ENCODE measurements at regions not wholly inside any gene's neighbourhood (a gene's known extent, or its start where the extent isn't known, plus 50 kb on each side); places are given as distances from the start of the nearest gene placed in this dataset.

DNA sequence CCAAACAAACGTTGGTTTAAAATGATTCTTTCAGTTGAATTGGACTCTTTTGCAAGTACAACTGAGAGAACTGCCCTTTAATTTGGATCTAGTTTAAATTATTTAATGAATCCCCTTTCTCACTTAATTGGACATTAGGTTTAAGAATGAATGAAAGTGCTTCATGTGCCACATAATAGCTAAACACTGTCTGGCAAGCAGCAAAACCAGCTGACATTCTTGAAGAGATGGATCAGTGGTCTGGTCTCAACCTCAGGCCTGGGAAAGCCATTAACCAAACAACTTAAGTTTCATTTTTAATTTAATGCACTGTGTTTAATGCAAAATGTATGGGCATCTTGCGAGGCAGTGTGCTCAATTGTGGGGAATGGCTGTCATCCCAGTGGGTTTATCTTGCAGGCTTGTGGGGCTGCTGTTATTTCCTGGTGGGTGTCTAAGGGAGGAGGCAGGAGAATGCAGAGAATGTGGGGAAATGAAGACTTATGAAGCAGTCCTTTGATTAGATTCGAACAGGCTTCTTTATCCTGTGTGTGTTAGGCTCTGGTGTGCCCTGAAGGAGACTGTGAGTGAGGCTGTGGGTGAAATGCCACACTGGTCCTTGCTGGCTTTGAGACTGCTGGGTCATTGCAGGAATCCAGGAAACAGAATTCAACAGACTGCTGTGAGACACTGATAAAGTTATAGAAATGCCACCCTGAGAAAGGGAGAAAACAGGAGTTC lies 144.1 kb upstream of the PELI2 start:
- no peaks in the 10 kb centered on the region for H3K36me3 ChIP-seq (ENCODE audit: insufficient read depth, low read length)
- H3K9me3 ChIP-seq (ENCODE audit: insufficient read depth, low read length, severe bottlenecking): no peaks in the 10 kb centered on the region
- no peak for DNase-seq
- TF ChIP-seq EZH2 (IDR thresholded peaks at IDR 0.05; ENCODE audit: borderline replicate concordance, low read depth, low read length, severe bottlenecking): no peak
- TF ChIP-seq, protein P1, sequence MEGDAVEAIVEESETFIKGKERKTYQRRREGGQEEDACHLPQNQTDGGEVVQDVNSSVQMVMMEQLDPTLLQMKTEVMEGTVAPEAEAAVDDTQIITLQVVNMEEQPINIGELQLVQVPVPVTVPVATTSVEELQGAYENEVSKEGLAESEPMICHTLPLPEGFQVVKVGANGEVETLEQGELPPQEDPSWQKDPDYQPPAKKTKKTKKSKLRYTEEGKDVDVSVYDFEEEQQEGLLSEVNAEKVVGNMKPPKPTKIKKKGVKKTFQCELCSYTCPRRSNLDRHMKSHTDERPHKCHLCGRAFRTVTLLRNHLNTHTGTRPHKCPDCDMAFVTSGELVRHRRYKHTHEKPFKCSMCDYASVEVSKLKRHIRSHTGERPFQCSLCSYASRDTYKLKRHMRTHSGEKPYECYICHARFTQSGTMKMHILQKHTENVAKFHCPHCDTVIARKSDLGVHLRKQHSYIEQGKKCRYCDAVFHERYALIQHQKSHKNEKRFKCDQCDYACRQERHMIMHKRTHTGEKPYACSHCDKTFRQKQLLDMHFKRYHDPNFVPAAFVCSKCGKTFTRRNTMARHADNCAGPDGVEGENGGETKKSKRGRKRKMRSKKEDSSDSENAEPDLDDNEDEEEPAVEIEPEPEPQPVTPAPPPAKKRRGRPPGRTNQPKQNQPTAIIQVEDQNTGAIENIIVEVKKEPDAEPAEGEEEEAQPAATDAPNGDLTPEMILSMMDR (IDR thresholded peaks at IDR 0.05; ENCODE audit: borderline replicate concordance, extremely low read depth, low read length, poor library complexity, severe bottlenecking): no peak
- H4K20me1 ChIP-seq (ENCODE audit: insufficient read depth, low read length): no peaks in the 10 kb centered on the region
- no peak overlapping the region for H3K9ac ChIP-seq (ENCODE audit: low read depth, low read length)
- H3K4me2 ChIP-seq (ENCODE audit: insufficient read depth, low read length): no peak overlapping the region
- no peaks in the 10 kb centered on the region for H3K79me2 ChIP-seq (ENCODE audit: insufficient read depth, low read length)
- ATAC-seq (ENCODE audit: insufficient read depth, low read depth): no peak
- H3K4me1 ChIP-seq (ENCODE audit: insufficient read depth, low read length): no peaks in the 10 kb centered on the region
- H3K27ac ChIP-seq (ENCODE audit: low read length): no peak overlapping the region
- H2AFZ ChIP-seq (ENCODE audit: low read depth, low read length): no peak overlapping the region
- no peaks in the 10 kb centered on the region for H3K27me3 ChIP-seq (ENCODE audit: insufficient read depth, low read length, poor library complexity)
- H3K4me3 ChIP-seq (ENCODE audit: low read depth in 1 of 2, low read length in 2 of 2): no peak overlapping the region

DNA sequence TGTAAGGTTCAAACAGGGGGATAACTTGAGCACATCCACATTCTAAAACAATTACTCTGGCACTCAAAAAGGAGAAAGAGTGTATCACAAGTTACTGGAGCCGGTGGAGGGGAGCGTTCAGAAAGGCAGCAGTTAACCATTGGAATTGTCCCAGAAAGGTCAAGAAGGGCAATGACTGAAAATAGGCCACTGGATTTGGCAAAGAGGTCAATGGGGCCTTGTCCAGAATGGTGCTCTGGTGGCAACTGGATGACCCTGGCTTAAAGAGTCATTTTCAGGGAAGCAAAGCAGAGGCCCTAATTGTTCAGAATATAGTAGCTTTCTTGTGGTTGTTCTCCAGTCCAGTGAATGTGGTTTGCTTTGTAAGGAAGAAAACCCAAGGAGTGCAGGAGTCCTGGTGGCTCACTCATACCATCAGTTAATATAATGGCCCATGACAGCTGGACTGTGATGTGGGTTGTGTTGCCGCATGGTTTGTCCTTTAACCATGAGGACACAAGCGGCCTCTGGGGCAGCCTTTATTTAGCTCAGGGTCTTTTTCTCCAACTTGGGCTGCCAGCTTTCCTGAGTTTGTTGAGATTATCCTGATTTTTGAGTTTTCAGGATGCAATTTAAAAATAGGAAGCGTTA lies 142.8 kb upstream of the PELI2 start:
- Histone ChIP-seq H3K4me2 (ENCODE audit: insufficient read depth, low read length) (no peak overlapping the region), H4K20me1 (ENCODE audit: insufficient read depth, low read length) (no peaks in the 10 kb centered on the region), H3K9me3 (ENCODE audit: insufficient read depth, low read length, severe bottlenecking) (no peaks in the 10 kb centered on the region), H3K79me2 (ENCODE audit: insufficient read depth, low read length) (no peaks in the 10 kb centered on the region), H3K4me3 (ENCODE audit: low read depth in 1 of 2, low read length in 2 of 2) (no peak overlapping the region), H3K4me1 (ENCODE audit: insufficient read depth, low read length) (no peaks in the 10 kb centered on the region), H3K36me3 (ENCODE audit: insufficient read depth, low read length) (no peaks in the 10 kb centered on the region), H3K9ac (ENCODE audit: low read depth, low read length) (no peak overlapping the region), H3K27ac (ENCODE audit: low read length) (no peak overlapping the region), H2AFZ (ENCODE audit: low read depth, low read length) (no peak overlapping the region), H3K27me3 (ENCODE audit: insufficient read depth, low read length, poor library complexity) (no peaks in the 10 kb centered on the region)
- TF ChIP-seq, protein P1 (IDR thresholded peaks at IDR 0.05; ENCODE audit: borderline replicate concordance, extremely low read depth, low read length, poor library complexity, severe bottlenecking): no peak
- TF ChIP-seq EZH2 (IDR thresholded peaks at IDR 0.05; ENCODE audit: borderline replicate concordance, low read depth, low read length, severe bottlenecking): no peak
- DNase-seq: no peak
- no peak for ATAC-seq (ENCODE audit: insufficient read depth, low read depth)

DNA sequence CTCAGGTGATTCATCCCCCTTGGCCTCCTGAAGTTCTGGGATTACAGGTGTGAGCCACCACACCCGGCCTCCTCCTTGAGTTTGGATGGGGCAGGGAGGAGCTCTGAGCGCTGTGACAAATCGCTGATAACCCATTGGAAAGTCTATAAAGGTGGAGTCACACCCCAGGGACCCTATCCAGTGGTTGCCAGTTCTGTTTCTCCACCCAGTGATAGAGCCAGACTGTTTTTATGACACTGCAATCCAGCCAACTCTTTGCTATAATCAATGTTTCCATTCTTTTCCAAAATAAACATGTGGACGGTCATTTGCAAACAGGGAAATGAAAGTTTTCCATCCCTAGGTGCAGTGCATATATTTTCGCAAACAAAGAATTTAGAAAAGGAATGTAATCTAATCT lies 142.0 kb upstream of the PELI2 start:
- no peak for ATAC-seq (ENCODE audit: insufficient read depth, low read depth)
- TF ChIP-seq, protein P1 (IDR thresholded peaks at IDR 0.05; ENCODE audit: borderline replicate concordance, extremely low read depth, low read length, poor library complexity, severe bottlenecking): no peak
- no peak for TF ChIP-seq EZH2 (IDR thresholded peaks at IDR 0.05; ENCODE audit: borderline replicate concordance, low read depth, low read length, severe bottlenecking)

More for the DNA sequence above, 142.0 kb upstream of the PELI2 start:
- Histone ChIP-seq H3K27ac (ENCODE audit: low read length) (no peak overlapping the region), H3K36me3 (ENCODE audit: insufficient read depth, low read length) (no peaks in the 10 kb centered on the region), H2AFZ (ENCODE audit: low read depth, low read length) (no peak overlapping the region), H3K27me3 (ENCODE audit: insufficient read depth, low read length, poor library complexity) (no peaks in the 10 kb centered on the region), H3K4me3 (ENCODE audit: low read depth in 1 of 2, low read length in 2 of 2) (no peak overlapping the region), H3K9me3 (ENCODE audit: insufficient read depth, low read length, severe bottlenecking) (peaks cover 4% of the 10 kb centered on the region), H4K20me1 (ENCODE audit: insufficient read depth, low read length) (no peaks in the 10 kb centered on the region), H3K9ac (ENCODE audit: low read depth, low read length) (no peak overlapping the region), H3K4me2 (ENCODE audit: insufficient read depth, low read length) (no peak overlapping the region), H3K79me2 (ENCODE audit: insufficient read depth, low read length) (no peaks in the 10 kb centered on the region), H3K4me1 (ENCODE audit: insufficient read depth, low read length) (no peaks in the 10 kb centered on the region)
- DNase-seq: no peak

Measured in DND-41 (cell line).